NT2/D1 (cell line): ENCODE measurements at regions not wholly inside any gene's neighbourhood (a gene's known extent, or its start where the extent isn't known, plus 50 kb on each side); places are given as distances from the start of the nearest gene placed in this dataset.

Experiments
- YY1 ChIP-seq: IDR thresholded peaks from 2 replicates; pipeline ENCODE4 v1.6.1; 2011; ENCODE audit not compliant: insufficient read length, insufficient read depth
- ZNF274 ChIP-seq: IDR thresholded peaks from 2 replicates; pipeline ENCODE4 v1.6.1; 2011; ENCODE audit warnings: mild to moderate bottlenecking, low read depth, low read length

- no peak for TF ChIP-seq YY1
- no peak for TF ChIP-seq ZNF274
These were observed 141.5 kb upstream of the FN1 start for GRCh38 chr2:215577356-215577755.
